ENCODE measurements at regions not wholly inside any gene's neighbourhood (a gene's known extent, or its start where the extent isn't known, plus 50 kb on each side); places are given as distances from the start of the nearest gene placed in this dataset.

DNA sequence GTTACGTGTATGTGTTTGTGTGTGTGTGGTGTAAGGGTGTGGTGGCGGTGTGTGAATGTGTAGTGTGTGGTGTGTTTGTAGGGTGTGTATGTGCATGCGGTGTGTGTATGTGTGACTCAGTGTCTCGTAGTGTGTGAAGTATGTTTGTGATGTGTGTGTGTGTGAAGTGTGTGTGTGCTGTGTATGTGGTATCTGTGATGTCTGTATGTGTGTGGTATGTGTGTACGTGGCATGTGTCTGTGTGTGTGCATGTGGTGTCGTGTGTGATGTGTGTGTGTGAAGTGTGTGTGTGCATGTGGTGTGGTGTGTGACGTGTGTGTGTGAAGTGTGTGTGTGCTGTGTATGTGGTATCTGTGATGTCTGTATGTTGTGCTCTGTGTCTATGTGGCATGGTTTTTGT is 339.4 kb downstream of the MTRR start (continued):
- no peak for TF ChIP-seq NR2C2 (IDR thresholded peaks at IDR 0.05; ENCODE audit: borderline replicate concordance, control insufficient read depth, insufficient read length, low read depth)
- TF ChIP-seq BCL11A (IDR thresholded peaks at IDR 0.05; ENCODE audit: low read depth, low read length), result no peak
- TF ChIP-seq POLR2AphosphoS5 (IDR thresholded peaks at IDR 0.05; ENCODE audit: low read length), result no peak
- TF ChIP-seq, protein P1, sequence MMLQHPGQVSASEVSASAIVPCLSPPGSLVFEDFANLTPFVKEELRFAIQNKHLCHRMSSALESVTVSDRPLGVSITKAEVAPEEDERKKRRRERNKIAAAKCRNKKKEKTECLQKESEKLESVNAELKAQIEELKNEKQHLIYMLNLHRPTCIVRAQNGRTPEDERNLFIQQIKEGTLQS (IDR thresholded peaks at IDR 0.05; ENCODE audit: borderline replicate concordance, extremely low read depth, low read depth, low read length), result no peak

DNA sequence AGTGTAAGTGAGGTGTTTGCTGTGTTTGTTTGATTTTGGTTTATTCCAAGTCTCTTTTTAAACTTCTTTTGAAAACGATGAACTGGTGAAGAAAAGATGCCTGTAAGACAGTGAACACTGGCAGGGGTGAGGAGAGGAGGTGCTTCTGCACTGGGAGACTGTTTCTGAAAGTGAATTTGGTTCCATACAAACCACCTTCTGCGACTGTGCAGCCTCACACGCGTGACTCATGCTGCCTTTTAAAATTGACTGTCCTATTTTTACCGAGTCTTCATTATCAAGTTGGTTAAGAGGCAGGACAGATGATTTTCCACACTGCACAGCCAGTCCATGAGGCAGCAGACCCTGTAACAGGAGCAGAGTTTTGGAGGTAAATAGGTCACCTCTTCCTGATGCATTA is 340.6 kb downstream of the MTRR start:
- ChIA-PET POLR2A (no interaction called here), RAD21 (ENCODE audit: unreplicated experiment) (no interaction called here), SMC1A (ENCODE audit: uncharacterized antibody, unreplicated experiment) (no interaction called here), CTCF (no interaction called here)
- H3K36me3 ChIP-seq (ENCODE audit: control insufficient read depth in 2 of 2, insufficient read depth in 2 of 2, low read length in 1 of 2), result no peaks in the 10 kb centered on the region
- H3K27ac ChIP-seq (ENCODE audit: control insufficient read depth, insufficient read depth), result no peak overlapping the region
- no peak for ATAC-seq
- H3K9ac ChIP-seq (ENCODE audit: control insufficient read depth, insufficient read depth, low read length), result no peak overlapping the region
- no peaks in the 10 kb centered on the region for H3K9me3 ChIP-seq (replicated peaks; ENCODE audit: control insufficient read depth, insufficient read depth, low read length)
- no peak for FAIRE-seq
- no TSS peak for BruUV-seq (replicated peaks)
- in situ Hi-C loops (cut with MboI), result no loop called here
- H3K4me1 ChIP-seq (ENCODE audit: control insufficient read depth, insufficient read depth, low read length), result no peaks in the 10 kb centered on the region
- 24% methylated on average over 5 of the region's 5 CpGs for WGBS (ENCODE audit: insufficient coverage, insufficient replicate concordance, low lambda C conversion rate, missing lambda C conversion rate)
- no peaks in the 10 kb centered on the region for H3K27me3 ChIP-seq (replicated peaks in 1 of 2; ENCODE audit: control insufficient read depth in 2 of 2, insufficient read depth in 2 of 2, low read length in 1 of 2)
- intact Hi-C loops (cut with micrococcal nuclease; ENCODE audit: unreplicated experiment), result no loop called here
- no peak overlapping the region for H3K4me3 ChIP-seq
- H2AFZ ChIP-seq (ENCODE audit: control insufficient read depth, low read depth, low read length), result no peak overlapping the region
- H3K79me2 ChIP-seq (ENCODE audit: control insufficient read depth, insufficient read depth, low read length), result no peaks in the 10 kb centered on the region
- no peak for DNase-seq (ENCODE audit: low read depth, low spot score)
- H4K20me1 ChIP-seq (ENCODE audit: control insufficient read depth, insufficient read depth), result no peaks in the 10 kb centered on the region
- H3K4me2 ChIP-seq (ENCODE audit: control insufficient read depth, insufficient read depth), result no peak overlapping the region
- TF ChIP-seq JUND (IDR thresholded peaks at IDR 0.05; ENCODE audit: low read depth, low read length) (no peak), CBX3 (IDR thresholded peaks at IDR 0.05; ENCODE audit: borderline replicate concordance, low read depth) (no peak), STAT1 (conservative IDR thresholded peaks at IDR 0.05) (no peak), LARP7 (IDR thresholded peaks at IDR 0.05) (no peak), POLR2AphosphoS5 (IDR thresholded peaks at IDR 0.05; ENCODE audit: low read length) (no peak), STAT3 (IDR thresholded peaks at IDR 0.05; ENCODE audit: low read depth, low read length) (no peak), YY1 (IDR thresholded peaks at IDR 0.05; ENCODE audit: low read depth, low read length) (no peak), NR2C1 (IDR thresholded peaks at IDR 0.05) (no peak), MEF2B (IDR thresholded peaks at IDR 0.05; ENCODE audit: partially characterized antibody, poor library complexity, severe bottlenecking) (no peak)
- TF ChIP-seq, protein P2, sequence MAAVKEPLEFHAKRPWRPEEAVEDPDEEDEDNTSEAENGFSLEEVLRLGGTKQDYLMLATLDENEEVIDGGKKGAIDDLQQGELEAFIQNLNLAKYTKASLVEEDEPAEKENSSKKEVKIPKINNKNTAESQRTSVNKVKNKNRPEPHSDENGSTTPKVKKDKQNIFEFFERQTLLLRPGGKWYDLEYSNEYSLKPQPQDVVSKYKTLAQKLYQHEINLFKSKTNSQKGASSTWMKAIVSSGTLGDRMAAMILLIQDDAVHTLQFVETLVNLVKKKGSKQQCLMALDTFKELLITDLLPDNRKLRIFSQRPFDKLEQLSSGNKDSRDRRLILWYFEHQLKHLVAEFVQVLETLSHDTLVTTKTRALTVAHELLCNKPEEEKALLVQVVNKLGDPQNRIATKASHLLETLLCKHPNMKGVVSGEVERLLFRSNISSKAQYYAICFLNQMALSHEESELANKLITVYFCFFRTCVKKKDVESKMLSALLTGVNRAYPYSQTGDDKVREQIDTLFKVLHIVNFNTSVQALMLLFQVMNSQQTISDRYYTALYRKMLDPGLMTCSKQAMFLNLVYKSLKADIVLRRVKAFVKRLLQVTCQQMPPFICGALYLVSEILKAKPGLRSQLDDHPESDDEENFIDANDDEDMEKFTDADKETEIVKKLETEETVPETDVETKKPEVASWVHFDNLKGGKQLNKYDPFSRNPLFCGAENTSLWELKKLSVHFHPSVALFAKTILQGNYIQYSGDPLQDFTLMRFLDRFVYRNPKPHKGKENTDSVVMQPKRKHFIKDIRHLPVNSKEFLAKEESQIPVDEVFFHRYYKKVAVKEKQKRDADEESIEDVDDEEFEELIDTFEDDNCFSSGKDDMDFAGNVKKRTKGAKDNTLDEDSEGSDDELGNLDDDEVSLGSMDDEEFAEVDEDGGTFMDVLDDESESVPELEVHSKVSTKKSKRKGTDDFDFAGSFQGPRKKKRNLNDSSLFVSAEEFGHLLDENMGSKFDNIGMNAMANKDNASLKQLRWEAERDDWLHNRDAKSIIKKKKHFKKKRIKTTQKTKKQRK (IDR thresholded peaks at IDR 0.05; ENCODE audit: low read depth, low read length), result no peak
- TF ChIP-seq, protein P3, sequence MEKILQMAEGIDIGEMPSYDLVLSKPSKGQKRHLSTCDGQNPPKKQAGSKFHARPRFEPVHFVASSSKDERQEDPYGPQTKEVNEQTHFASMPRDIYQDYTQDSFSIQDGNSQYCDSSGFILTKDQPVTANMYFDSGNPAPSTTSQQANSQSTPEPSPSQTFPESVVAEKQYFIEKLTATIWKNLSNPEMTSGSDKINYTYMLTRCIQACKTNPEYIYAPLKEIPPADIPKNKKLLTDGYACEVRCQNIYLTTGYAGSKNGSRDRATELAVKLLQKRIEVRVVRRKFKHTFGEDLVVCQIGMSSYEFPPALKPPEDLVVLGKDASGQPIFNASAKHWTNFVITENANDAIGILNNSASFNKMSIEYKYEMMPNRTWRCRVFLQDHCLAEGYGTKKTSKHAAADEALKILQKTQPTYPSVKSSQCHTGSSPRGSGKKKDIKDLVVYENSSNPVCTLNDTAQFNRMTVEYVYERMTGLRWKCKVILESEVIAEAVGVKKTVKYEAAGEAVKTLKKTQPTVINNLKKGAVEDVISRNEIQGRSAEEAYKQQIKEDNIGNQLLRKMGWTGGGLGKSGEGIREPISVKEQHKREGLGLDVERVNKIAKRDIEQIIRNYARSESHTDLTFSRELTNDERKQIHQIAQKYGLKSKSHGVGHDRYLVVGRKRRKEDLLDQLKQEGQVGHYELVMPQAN (conservative IDR thresholded peaks at IDR 0.05), result no peak
- TF ChIP-seq, protein P4, sequence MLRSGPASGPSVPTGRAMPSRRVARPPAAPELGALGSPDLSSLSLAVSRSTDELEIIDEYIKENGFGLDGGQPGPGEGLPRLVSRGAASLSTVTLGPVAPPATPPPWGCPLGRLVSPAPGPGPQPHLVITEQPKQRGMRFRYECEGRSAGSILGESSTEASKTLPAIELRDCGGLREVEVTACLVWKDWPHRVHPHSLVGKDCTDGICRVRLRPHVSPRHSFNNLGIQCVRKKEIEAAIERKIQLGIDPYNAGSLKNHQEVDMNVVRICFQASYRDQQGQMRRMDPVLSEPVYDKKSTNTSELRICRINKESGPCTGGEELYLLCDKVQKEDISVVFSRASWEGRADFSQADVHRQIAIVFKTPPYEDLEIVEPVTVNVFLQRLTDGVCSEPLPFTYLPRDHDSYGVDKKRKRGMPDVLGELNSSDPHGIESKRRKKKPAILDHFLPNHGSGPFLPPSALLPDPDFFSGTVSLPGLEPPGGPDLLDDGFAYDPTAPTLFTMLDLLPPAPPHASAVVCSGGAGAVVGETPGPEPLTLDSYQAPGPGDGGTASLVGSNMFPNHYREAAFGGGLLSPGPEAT (IDR thresholded peaks at IDR 0.05; ENCODE audit: low read depth), result no peak

Data from GM12878 (cell line).